Mesenchymal stem cell (in vitro differentiated cells and primary cell): ENCODE measurements at regions not wholly inside any gene's neighbourhood (a gene's known extent, or its start where the extent isn't known, plus 50 kb on each side); places are given as distances from the start of the nearest gene placed in this dataset.
A peak's percentile ranks its signal among the peaks of the same experiment; 100 is the strongest.

Source experiments
- DNase-seq: peaks from one replicate; pipeline ENCODE4 v3.0.0-alpha.2; 2013
- H2AFZ ChIP-seq: one replicate; pipeline ENCODE4 v1.6.1; 2013; ENCODE audit warnings: low read depth, mild to moderate bottlenecking, control low read depth, inconsistent platforms, low read length, moderate library complexity
- H2AK5ac ChIP-seq: 2 replicates; pipeline ENCODE4 v1.6.1; 2013; ENCODE audit warnings: low read length, moderate library complexity, mild to moderate bottlenecking, inconsistent platforms; ENCODE audit not compliant: severe bottlenecking
- H2BK120ac ChIP-seq: one replicate; pipeline ENCODE4 v1.6.1; 2013; ENCODE audit warnings: low read depth, mild to moderate bottlenecking, inconsistent platforms, low read length, moderate library complexity
- H2BK12ac ChIP-seq, 2 experiments: one replicate each; pipeline ENCODE4 v1.6.1; 2013; ENCODE audit warnings: inconsistent platforms in 2 of 2, low read length in 2 of 2, mild to moderate bottlenecking in 2 of 2, moderate library complexity in 2 of 2, control low read depth in 1 of 2
- H2BK15ac ChIP-seq: one replicate; pipeline ENCODE4 v1.6.1; 2013; ENCODE audit warnings: mild to moderate bottlenecking, low read depth, inconsistent platforms; ENCODE audit not compliant: poor library complexity, severe bottlenecking
- H2BK5ac ChIP-seq: 2 replicates; pipeline ENCODE4 v1.6.1; 2013; ENCODE audit warnings: low read depth, mild to moderate bottlenecking, low read length, control low read depth, inconsistent platforms; ENCODE audit not compliant: poor library complexity, severe bottlenecking
- H3K14ac ChIP-seq, 2 experiments: one replicate each; pipeline ENCODE4 v1.6.1; 2013; ENCODE audit warnings: inconsistent platforms in 2 of 2, low read length in 2 of 2, control low read depth in 1 of 2, mild to moderate bottlenecking in 1 of 2, moderate library complexity in 1 of 2
- H3K18ac ChIP-seq, 2 experiments: one replicate each; pipeline ENCODE4 v1.6.1; 2013; ENCODE audit warnings: inconsistent platforms in 2 of 2, low read length in 2 of 2, control low read depth in 1 of 2, low read depth in 1 of 2, mild to moderate bottlenecking in 1 of 2
- H3K23ac ChIP-seq, 2 experiments: one replicate each; pipeline ENCODE4 v1.6.1; 2013; ENCODE audit warnings: inconsistent platforms in 2 of 2, low read length in 2 of 2, mild to moderate bottlenecking in 2 of 2, moderate library complexity in 2 of 2, control low read depth in 1 of 2
- H3K27ac ChIP-seq: 2 replicates; pipeline ENCODE4 v1.5.1; 2013; ENCODE audit warnings: mild to moderate bottlenecking, moderate library complexity, low read length, control low read depth, inconsistent platforms; ENCODE audit not compliant: poor library complexity, severe bottlenecking
- H3K27me3 ChIP-seq, 2 experiments: 2 replicates each; pipeline versions ENCODE4 v1.6.1 to v1.7.0; 2013; ENCODE audit warnings: low read length in 2 of 2, mild to moderate bottlenecking in 2 of 2, moderate library complexity in 2 of 2, control low read depth in 1 of 2, inconsistent platforms in 1 of 2; ENCODE audit not compliant: control insufficient read depth in 1 of 2, insufficient read depth in 1 of 2
- H3K36me3 ChIP-seq, 2 experiments: 2 replicates each; pipeline versions ENCODE4 v1.6.1 to v1.7.0; 2013; ENCODE audit warnings: low read length in 2 of 2, control low read depth in 1 of 2, inconsistent platforms in 1 of 2, low read depth in 1 of 2, mild to moderate bottlenecking in 1 of 2; ENCODE audit not compliant: insufficient read depth in 2 of 2, control insufficient read depth in 1 of 2
- H3K4ac ChIP-seq, 2 experiments: one replicate each; pipeline ENCODE4 v1.6.1; 2013; ENCODE audit warnings: inconsistent platforms in 2 of 2, low read length in 2 of 2, mild to moderate bottlenecking in 2 of 2, moderate library complexity in 2 of 2, control low read depth in 1 of 2, low read depth in 1 of 2
- H3K4me1 ChIP-seq: 2 replicates; pipeline ENCODE4 v1.6.1; 2013; ENCODE audit warnings: low read depth, low read length, control low read depth; ENCODE audit not compliant: control insufficient read depth, insufficient read depth
- H3K4me2 ChIP-seq: 2 replicates; pipeline ENCODE4 v1.6.1; 2013; ENCODE audit warnings: low read length, mild to moderate bottlenecking, inconsistent platforms; ENCODE audit not compliant: poor library complexity, severe bottlenecking
- H3K4me3 ChIP-seq, 2 experiments: 2 replicates each; pipeline versions ENCODE4 v1.5.1 to v1.7.0; 2013; ENCODE audit warnings: low read length in 2 of 2, mild to moderate bottlenecking in 2 of 2, control low read depth in 1 of 2, low read depth in 1 of 2; ENCODE audit not compliant: insufficient read depth in 1 of 2
- H3K79me1 ChIP-seq: replicated peaks from 2 replicates; pipeline ENCODE4 v1.6.1; 2013; ENCODE audit warnings: mild to moderate bottlenecking, control low read depth, low read length, inconsistent platforms; ENCODE audit not compliant: poor library complexity, severe bottlenecking
- H3K9ac ChIP-seq: 2 replicates; pipeline ENCODE4 v1.7.0; 2013; ENCODE audit warnings: mild to moderate bottlenecking, low read length, moderate library complexity
- H3K9me3 ChIP-seq: 2 replicates; pipeline ENCODE4 v1.7.0; 2013; ENCODE audit warnings: mild to moderate bottlenecking, low read length; ENCODE audit not compliant: control insufficient read depth
- H4K8ac ChIP-seq: one replicate; pipeline ENCODE4 v1.6.1; 2013; ENCODE audit warnings: inconsistent platforms, mild to moderate bottlenecking, low read length, moderate library complexity
- H4K91ac ChIP-seq: one replicate; pipeline ENCODE4 v1.6.1; 2013; ENCODE audit warnings: mild to moderate bottlenecking, low read length, inconsistent platforms
- WGBS: methylation state at CpG from one replicate; pipeline ENCODE4 v1.1.7; 2013; ENCODE audit warnings: mixed read lengths; 5-methylcytosine and 5-hydroxymethylcytosine counted together

DNA sequence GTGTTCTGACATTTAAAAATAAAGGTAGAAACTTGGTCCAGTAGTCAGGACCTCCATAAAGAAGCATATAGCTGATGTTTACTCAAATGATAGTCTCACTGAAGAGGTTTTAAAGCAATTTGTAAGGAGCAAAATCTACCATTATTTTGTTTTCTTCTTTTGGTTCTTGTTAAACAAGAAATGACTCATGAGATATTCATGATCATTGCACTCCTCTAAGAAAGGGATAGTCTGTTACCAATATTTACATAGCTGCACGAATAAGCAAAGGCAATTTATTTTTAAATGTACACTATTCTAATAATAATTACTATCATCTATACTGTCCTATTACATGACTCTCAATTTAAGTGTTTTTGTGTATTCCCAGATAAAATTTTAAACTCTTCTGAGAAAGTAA lies 397.9 kb downstream of the FAM47B start:
- no peaks in the 10 kb centered on the region for H3K27me3 ChIP-seq
- H3K9ac ChIP-seq: no peak overlapping the region
- no peak overlapping the region for H4K91ac ChIP-seq
- no peak overlapping the region for H2BK5ac ChIP-seq
- no peak overlapping the region for H2BK12ac ChIP-seq
- no peaks in the 10 kb centered on the region for H3K9me3 ChIP-seq
- H3K18ac ChIP-seq: no peak overlapping the region
- H2AFZ ChIP-seq: no peak overlapping the region
- no peaks in the 10 kb centered on the region for H3K36me3 ChIP-seq
- H2AK5ac ChIP-seq: no peak overlapping the region
- H3K4me3 ChIP-seq: no peak overlapping the region
- WGBS: no CpG with 5 or more reads among the region's 1 CpG
- no peak overlapping the region for H3K4ac ChIP-seq
- H2BK15ac ChIP-seq: no peak overlapping the region
- no peak overlapping the region for H4K8ac ChIP-seq
- no peak overlapping the region for H2BK120ac ChIP-seq
- H3K14ac ChIP-seq: no peak overlapping the region
- DNase-seq: peak; percentile 0
- H3K79me1 ChIP-seq: no peaks in the 10 kb centered on the region
- no peak overlapping the region for H3K23ac ChIP-seq
- no peak overlapping the region for H3K27ac ChIP-seq
- no peak overlapping the region for H3K4me2 ChIP-seq
- H3K4me1 ChIP-seq: no peaks in the 10 kb centered on the region

DNA sequence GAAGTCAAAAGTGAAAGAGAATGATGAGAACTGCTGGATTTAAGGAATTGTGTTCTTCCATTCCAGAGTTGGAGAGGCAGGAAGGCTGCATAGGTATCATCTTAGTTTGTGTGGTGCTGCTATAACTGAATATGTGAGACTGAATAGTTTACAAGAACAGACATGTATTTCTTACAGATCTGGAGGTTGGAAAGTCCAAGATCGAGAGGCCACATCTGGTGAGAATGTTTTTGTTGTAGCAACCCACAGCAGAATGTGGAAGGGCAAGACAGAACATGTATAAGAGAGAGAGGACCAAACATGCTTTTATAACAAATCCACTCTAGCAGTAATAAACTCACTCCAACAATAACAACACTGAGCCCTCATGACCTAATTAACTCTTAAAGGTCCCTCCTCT lies 408.6 kb downstream of the FAM47B start:
- Histone ChIP-seq H3K4me2 (no peak overlapping the region), H2BK5ac (no peak overlapping the region), H4K91ac (no peak overlapping the region), H3K9me3 (peaks cover 6% of the 10 kb centered on the region), H3K18ac (no peak overlapping the region), H3K9ac (no peak overlapping the region), H2BK15ac (no peak overlapping the region), H3K14ac (no peak overlapping the region), H3K4me3 (no peak overlapping the region), H3K4ac (no peak overlapping the region), H2AFZ (no peak overlapping the region), H2BK12ac (no peak overlapping the region), H3K79me1 (no peaks in the 10 kb centered on the region), H2BK120ac (no peak overlapping the region), H3K27ac (no peak overlapping the region), H3K27me3 (no peaks in the 10 kb centered on the region), H4K8ac (no peak overlapping the region), H2AK5ac (no peak overlapping the region), H3K23ac (no peak overlapping the region), H3K4me1 (peaks cover 2% of the 10 kb centered on the region), H3K36me3 (no peaks in the 10 kb centered on the region)
- no CpG with 5 or more reads among the region's 1 CpG for WGBS
- peak; percentile 0 for DNase-seq

DNA sequence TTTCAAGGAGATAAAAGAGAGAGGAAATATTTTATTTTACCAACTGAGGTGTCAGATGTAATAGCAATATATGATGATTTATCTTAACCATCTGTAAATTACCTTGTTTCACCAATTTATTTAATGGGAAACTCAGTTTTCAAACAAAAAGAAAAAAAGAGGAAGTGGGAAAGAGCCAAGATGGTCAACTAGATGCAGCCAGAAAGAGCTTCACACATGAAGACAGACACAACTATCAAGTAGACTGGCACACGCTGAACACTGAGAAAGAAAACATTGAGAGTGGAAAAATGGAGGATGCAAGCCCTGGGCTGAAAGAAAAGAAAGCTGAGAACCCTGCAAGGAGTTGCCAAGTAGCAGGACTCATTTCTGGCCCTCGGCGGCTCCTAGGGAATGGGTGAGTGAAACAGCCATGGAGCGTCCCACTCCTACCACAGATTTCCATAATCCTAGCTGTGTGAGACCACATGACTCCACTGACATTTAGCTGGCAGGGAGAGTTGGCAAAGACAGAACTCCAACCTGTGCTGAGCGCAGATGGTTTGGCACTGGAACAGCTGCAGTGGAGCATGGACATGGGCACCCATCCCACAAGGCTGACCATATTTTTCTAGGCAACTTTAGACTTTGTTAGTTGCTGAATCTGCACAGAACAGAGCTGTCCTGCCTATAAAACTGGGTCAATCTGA lies 409.3 kb downstream of the FAM47B start:
- H4K8ac ChIP-seq: no peak overlapping the region
- H3K4me2 ChIP-seq: no peak overlapping the region
- no peak overlapping the region for H3K4me3 ChIP-seq
- no peak overlapping the region for H2BK15ac ChIP-seq
- no peak overlapping the region for H3K4ac ChIP-seq
- 90% methylated on average over 4 of the region's 5 CpGs for WGBS
- no peak overlapping the region for H4K91ac ChIP-seq
- no peak overlapping the region for H2AK5ac ChIP-seq
- H3K14ac ChIP-seq: no peak overlapping the region
- no peaks in the 10 kb centered on the region for H3K36me3 ChIP-seq
- H2BK5ac ChIP-seq: no peak overlapping the region
- no peak overlapping the region for H2AFZ ChIP-seq
- H3K27ac ChIP-seq: no peak overlapping the region
- H3K79me1 ChIP-seq: no peaks in the 10 kb centered on the region
- no peak overlapping the region for H3K18ac ChIP-seq
- no peak overlapping the region for H3K9ac ChIP-seq
- H3K23ac ChIP-seq: no peak overlapping the region
- no peak overlapping the region for H2BK120ac ChIP-seq
- H3K27me3 ChIP-seq: no peaks in the 10 kb centered on the region
- no peak overlapping the region for H2BK12ac ChIP-seq
- peaks cover 6% of the 10 kb centered on the region for H3K9me3 ChIP-seq
- peaks cover 2% of the 10 kb centered on the region for H3K4me1 ChIP-seq
- no peak for DNase-seq

DNA sequence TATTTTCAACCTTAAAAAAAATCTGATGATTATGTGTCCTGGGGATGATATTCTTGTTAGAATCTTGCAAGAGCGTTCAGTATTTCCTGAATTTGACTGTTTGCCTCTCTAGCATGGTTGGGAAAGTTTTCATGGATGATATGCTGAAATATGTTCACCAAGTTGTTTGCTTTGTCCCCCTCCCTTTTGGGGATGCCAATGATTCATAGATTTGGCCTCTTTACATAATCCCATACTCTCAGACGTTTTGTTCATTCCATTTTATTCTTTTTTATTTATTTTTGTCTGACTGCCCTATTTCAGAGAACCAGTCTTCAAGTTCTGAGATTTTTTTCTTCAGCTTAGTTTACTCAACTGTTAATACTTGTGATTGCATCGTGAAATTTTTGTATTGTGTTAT lies 415.1 kb downstream of the FAM47B start:
- H2AK5ac ChIP-seq: no peak overlapping the region
- no peak overlapping the region for H3K23ac ChIP-seq
- no peak overlapping the region for H2BK120ac ChIP-seq
- H3K27ac ChIP-seq: no peak overlapping the region
- H3K79me1 ChIP-seq: no peaks in the 10 kb centered on the region
- H3K4me1 ChIP-seq: no peaks in the 10 kb centered on the region
- no peak overlapping the region for H4K8ac ChIP-seq
- H2AFZ ChIP-seq: no peak overlapping the region
- no peak for DNase-seq
- no peak overlapping the region for H3K9ac ChIP-seq
- H3K18ac ChIP-seq: no peak overlapping the region
- WGBS: no CpG with 5 or more reads among the region's 3 CpGs
- H3K4me3 ChIP-seq: no peak overlapping the region
- no peak overlapping the region for H4K91ac ChIP-seq
- H3K27me3 ChIP-seq: no peaks in the 10 kb centered on the region
- no peaks in the 10 kb centered on the region for H3K36me3 ChIP-seq
- no peak overlapping the region for H2BK15ac ChIP-seq
- no peak overlapping the region for H3K4ac ChIP-seq
- H3K4me2 ChIP-seq: no peak overlapping the region
- no peak overlapping the region for H3K14ac ChIP-seq
- no peak overlapping the region for H2BK5ac ChIP-seq
- peaks cover 12% of the 10 kb centered on the region for H3K9me3 ChIP-seq
- H2BK12ac ChIP-seq: no peak overlapping the region
